GM19239 (cell line): ENCODE measurements at regions not wholly inside any gene's neighbourhood (a gene's known extent, or its start where the extent isn't known, plus 50 kb on each side); places are given as distances from the start of the nearest gene placed in this dataset.

Experiments
- DNase-seq: peaks from one replicate; pipeline ENCODE4 v3.0.0; 2011; ENCODE audit warnings: low spot score; ENCODE audit not compliant: insufficient read length
- FAIRE-seq: peaks from 2 replicates; lab custom pipeline; 2011; peaks lifted over from hg19 to GRCh38; lab: Jason Lieb, UNC

- no peak for FAIRE-seq
These were observed 54.4 kb upstream of the PIK3R1 start for GRCh38 chr5:68161156-68161555.

DNA sequence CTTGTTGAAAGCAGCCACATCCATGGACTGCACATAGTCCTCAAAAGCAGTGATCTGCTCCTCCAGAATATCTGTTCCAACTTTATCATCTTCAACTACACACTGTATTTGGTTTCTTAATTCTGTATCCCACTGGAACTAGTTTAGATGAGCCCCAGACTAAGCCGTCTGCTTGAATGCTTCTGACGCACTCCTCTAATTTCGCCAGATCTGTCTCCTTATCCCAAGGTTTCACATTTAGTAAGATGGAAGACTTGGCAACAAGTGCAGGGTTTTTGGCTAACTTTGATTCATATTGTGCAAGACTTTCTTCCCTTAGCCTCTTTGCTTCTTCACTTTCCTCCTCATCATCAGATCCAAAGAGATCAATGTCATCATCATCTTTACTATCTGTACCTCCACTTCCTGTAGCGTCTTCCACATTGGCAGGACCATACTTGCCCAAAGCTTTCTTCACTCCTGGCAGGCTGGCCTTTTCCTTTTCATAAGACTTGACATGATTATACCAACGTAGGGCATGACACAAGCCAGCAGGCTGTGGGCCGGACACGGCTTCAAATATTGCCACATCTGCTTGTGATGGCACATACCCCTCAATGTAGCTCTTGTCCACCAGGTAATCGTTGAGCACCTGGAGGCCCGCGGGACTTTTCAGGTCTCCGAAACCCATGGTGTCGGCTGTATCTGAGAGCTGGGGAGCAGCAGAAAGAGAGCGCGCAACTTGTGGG, 56.2 kb upstream of the PIK3R1 start:
- FAIRE-seq (no peak), DNase-seq (no peak)

More at GRCh38 chr5:68161156-68161555, 54.4 kb upstream of the PIK3R1 start:
- no peak for DNase-seq

GRCh38 chr5:68155940-68156339, 59.6 kb upstream of the PIK3R1 start:
- no peak for FAIRE-seq
- DNase-seq: no peak

- FAIRE-seq: peak; percentile 18
- DNase-seq: no peak
These were observed 61.3 kb upstream of the PIK3R1 start for GRCh38 chr5:68154119-68154857.

GRCh38 chr5:68151812-68152211, 63.7 kb upstream of the PIK3R1 start:
- FAIRE-seq (no peak), DNase-seq (no peak)

GRCh38 chr5:68149189-68149588, 66.4 kb upstream of the PIK3R1 start:
- no peak for DNase-seq
- FAIRE-seq: peak; percentile 92

GRCh38 chr5:68148096-68148495, 67.5 kb upstream of the PIK3R1 start:
- FAIRE-seq (peak; percentile 92), DNase-seq (no peak)

DNA sequence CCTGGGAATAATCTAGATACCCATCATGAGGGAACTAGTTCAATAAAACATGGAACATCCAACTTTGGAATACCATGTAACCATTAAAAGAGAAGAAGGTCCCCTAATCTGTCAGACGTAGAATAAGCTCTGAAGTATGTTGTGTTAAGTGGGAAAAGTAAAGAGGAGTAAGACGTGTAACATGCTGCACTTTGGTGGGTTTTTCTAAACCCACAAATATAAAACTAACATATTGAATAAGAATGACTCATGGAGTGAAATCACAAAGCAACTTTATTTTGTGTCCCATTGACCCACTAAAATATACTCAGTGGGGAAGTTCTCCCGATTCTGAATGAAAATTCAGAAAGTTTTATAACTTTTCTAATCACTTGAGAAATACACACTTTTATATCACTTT, 67.9 kb upstream of the PIK3R1 start:
- FAIRE-seq: peak; percentile 14
- no peak for DNase-seq

DNA sequence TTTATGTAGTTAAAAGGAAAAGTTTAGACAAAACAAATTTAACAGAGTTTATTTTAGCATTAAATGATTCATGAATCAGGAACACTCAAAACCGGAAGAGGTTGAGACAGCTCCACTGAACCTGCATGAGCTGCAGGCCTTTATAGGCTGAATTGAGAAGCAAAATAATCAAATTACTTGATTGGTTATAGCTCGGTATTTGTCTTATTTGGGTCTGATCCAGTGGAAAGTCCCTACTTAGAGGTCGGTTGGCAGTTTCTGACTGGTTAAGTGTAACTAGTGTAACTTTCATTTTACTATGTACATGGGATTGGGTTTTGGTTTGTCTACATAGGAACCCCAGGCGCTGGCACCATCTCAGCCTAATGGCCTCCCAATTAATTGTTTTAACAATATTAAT, 74.1 kb upstream of the PIK3R1 start:
- FAIRE-seq (peak; percentile 79), DNase-seq (no peak)

DNA sequence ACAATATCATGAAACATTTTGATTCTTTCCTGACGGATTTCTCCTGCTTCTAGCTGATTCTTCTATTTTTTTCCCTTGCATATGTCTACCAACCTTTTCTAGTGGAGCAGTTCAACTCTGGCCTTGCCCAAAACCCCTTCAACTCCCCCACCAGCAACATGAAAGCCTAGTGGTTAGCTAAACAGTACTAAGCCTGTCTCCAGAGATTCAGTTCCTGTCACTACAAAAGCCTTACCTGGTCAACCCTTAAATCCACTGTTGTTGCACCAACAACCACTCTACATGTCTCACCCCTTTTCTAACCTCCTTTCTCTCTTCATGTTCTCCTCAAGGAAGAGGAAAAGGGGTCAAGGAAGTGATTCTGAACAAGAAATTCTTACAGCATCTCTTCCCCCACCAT, 74.8 kb upstream of the PIK3R1 start:
- DNase-seq: no peak

GRCh38 chr5:68139611-68140441, 75.7 kb upstream of the PIK3R1 start:
- peak; percentile 18 for FAIRE-seq
- no peak for DNase-seq

More for the DNA sequence above, 74.8 kb upstream of the PIK3R1 start:
- no peak for FAIRE-seq

DNA sequence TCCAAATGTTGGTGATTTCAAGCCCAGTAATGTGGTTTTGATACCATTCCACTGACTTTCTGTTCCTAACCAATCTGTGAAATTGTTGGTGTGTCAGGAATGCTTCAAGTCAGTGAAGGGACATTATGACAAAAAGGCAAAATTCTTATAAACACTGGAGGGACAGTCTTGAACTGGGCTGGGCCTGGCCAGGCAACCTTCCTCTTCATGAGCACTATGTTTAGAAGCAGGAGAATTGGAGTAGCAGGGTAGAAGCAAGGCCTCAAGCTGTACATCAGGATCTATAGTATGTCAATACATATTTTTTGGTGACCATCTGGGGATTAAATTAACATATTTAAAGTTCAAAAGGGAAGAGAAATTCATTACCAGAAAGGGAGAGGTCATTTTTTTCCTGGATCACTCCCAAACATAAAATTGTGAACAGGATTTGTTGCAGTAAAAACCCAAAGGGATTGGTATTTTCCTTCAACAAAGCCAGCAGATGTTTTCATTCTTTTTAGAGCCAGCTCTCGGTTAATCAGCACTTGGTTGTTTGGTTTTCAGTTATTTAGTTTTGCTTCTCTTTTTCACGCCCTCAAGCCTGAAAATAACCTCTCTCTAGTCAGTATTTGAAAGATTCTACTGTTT, 77.9 kb upstream of the PIK3R1 start:
- DNase-seq (no peak), FAIRE-seq (no peak)

GRCh38 chr5:68134669-68135313, 80.8 kb upstream of the PIK3R1 start:
- no peak for DNase-seq
- no peak for FAIRE-seq

GRCh38 chr5:68134033-68134668, 81.4 kb upstream of the PIK3R1 start:
- DNase-seq: no peak
- FAIRE-seq: no peak

GRCh38 chr5:68130253-68130652, 85.3 kb upstream of the PIK3R1 start:
- FAIRE-seq (no peak), DNase-seq (no peak)

GRCh38 chr5:68129364-68129763, 86.2 kb upstream of the PIK3R1 start:
- FAIRE-seq (no peak), DNase-seq (no peak)

GRCh38 chr5:68126886-68127285, 88.7 kb upstream of the PIK3R1 start:
- FAIRE-seq (no peak), DNase-seq (no peak)

DNA sequence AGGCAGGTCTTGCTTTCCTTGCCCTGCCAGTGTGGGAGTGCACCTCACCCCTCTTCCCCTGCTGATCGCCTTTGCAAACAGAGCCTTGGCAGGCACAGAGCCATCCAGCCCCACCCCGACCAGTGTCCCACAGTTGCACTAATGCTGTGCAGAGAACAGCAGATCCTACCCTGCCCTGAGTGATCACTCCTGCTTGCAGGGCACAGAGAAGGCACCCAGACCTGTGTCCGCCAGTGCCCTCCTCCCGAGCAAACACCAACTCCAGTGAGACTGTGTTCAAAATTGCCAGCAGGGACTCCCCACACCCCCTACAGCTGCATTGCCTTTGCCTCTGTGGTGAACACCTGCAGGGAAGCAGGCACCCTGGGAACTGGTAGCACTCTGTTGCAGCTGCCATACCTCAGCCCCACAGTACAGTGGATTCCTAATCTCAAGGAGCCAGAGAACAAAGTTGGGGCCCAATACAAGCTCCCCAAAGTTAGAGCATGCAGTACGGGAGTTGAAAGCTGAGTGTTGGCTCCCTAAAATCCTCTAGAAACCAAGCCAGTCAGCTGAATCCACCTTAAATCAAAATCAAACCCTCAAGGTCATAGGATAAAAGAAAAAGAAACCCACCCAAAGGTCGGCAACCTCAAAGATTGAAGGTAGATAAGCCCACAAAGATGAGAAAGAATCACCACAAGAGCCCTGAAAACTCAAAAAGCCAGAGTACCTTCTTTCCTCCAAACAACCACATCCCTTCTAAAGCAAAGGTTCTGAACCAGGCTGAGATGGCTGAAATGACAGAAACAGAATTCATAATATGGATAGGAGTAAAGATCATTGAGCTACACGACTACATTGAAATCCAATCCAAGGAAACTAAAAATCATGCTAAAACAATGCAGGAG, 92.9 kb upstream of the PIK3R1 start:
- DNase-seq: no peak
- no peak for FAIRE-seq
